Stimulated activated naive CD8-positive, alpha-beta T cell treated with anti-CD3 and anti-CD28 coated beads, Interleukin-15, Interleukin-2, amounts not matched to agents 100 U/mL and 50 U/mL, for 24 hours (primary cell): ENCODE measurements at regions not wholly inside any gene's neighbourhood (a gene's known extent, or its start where the extent isn't known, plus 50 kb on each side); places are given as distances from the start of the nearest gene placed in this dataset.

Experiments used
- ATAC-seq: fragments of 150-1000 bp; cut with Tn5 transposase; one replicate; pipeline ENCODE4 v1.10.0; 2021
- DNase-seq: peaks from one replicate; pipeline ENCODE4 v3.0.0; 2021

DNA sequence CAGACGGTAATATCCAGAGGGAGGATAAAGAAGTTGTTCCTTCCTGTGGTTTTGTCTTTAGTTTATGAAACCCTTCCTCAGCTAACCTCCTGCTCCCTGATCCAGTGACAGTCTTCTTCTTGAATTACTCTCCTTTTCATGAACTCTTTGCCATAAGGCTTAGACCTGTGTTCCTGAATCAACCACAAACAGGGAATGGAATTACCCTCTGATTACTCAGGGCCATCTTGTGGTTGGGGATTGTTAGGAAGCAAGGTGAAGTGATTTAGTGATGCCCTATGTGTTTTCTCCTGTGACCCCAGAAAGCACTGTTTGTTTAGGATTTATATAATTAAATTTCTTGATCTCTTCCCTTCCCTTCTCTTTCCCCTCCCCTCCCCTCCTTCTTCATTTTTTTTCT lies 409.1 kb downstream of the TAF11L14 start:
- no peak for DNase-seq
- ATAC-seq = no peak

DNA sequence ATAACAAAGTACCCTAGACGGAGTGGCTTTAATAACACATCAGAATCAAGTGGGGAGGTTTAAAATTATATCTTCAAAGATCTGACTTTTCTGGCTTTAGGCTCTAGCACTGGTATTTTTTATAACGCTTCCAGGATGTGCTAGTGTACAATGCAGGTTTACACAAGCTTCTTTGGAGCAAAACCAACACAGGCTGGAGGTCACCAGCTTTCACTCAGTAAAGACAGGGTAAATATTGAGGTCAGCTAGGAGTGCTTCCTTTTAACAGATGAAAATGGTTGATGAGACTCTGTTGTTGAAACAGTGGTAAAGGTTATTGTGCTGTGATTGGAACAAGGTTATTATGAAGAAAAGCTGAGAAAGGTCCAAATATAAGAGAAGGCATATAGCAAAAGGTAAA lies 414.2 kb downstream of the TAF11L14 start:
- no peak for ATAC-seq
- DNase-seq = no peak

DNA sequence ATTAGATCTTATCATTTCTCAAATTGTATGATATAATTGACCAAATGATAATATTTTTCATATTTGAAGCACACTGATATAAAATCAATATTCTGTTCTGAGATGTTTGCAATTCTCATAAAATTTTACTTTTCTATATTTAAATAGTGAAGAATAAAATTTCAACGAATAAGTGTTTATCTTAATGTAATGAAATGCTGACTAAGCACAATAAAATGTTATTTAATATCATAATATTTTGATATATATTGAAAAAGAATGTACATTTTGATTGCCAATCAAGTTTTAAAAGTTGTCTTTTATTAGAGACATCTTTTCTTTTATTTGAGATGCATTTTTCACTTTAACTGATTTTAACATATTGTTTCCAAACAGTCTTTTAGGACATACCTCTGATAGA lies 416.1 kb downstream of the TAF11L14 start:
- DNase-seq = no peak

DNA sequence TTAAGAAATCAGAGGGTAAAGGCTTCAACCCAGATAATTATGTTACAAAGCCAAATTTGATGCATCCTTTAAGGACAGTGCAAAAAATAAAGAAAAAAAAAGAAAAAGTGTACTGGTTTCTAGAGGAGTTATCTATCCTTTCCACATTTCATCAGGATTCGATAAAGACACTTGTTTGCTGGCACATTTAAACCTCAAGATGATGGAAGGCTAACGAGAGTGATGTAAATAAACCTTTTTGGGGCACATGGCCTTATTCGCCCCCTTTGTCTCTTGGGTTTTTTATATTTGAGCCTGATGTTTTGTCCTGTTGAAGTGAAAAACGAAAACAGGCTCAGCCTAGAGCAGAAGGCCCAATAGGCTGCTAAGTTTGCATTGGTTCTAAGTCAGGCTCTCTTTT lies 416.5 kb downstream of the TAF11L14 start:
- no peak for ATAC-seq

More for the DNA sequence above, 416.1 kb downstream of the TAF11L14 start:
- no peak for ATAC-seq

DNA sequence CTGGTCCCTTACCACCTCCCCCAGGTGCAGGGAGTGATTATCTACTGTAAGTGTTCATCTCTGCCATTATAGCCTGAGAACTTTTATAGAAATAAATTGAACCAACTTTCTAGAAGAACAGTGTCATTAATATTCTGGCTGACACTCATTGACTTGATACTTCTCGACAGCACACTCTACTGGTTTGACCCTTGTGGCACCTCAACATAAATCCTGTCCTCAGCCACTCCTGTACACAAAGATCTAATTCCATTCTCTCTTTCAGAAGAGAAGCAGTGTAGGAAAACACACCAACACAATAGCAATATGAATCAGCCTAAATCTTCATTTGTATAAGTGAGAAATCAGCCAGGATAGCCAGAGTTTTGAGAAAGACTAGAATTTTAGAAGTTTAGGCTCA lies 417.7 kb downstream of the TAF11L14 start:
- no peak for ATAC-seq
- DNase-seq = no peak

More for the DNA sequence above, 416.5 kb downstream of the TAF11L14 start:
- DNase-seq = no peak

DNA sequence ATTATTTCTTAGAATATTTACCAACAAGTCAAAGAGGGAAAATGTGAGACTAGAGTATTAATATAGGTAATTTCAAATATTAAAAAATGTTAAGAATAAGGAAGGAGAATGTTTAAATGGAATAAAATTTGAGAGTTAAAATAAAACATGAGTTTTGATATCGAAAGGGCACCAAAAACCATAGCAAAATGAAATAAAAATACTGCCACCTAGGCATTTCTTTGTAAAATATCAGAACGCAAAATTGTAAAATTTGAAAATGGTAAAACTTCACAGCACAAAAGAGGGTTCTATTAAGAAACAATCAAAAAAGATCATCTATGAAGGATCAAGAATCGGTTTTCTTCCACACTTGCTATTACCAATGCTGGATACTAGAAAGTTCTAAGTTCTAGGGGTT lies 418.3 kb downstream of the TAF11L14 start:
- ATAC-seq = no peak
- no peak for DNase-seq

DNA sequence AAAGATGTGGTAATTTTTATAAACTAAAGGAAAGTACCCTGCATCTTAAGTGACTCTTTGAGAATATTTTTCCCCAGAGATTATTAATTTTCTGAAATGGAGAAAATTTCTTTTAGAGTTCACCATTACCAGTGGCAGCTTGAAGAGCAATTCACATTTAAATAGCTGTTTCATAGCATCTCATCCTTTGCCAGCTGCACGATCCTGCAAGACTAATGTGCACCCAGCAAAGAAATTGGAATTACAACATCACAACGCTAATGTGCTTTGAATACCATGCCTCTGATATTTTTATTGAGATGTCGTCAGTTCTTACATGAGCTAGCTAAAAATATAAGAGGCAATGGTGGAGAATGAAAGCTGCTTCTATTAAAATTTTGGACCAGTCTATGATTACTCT lies 423.5 kb downstream of the TAF11L14 start:
- DNase-seq = no peak
- ATAC-seq = no peak

DNA sequence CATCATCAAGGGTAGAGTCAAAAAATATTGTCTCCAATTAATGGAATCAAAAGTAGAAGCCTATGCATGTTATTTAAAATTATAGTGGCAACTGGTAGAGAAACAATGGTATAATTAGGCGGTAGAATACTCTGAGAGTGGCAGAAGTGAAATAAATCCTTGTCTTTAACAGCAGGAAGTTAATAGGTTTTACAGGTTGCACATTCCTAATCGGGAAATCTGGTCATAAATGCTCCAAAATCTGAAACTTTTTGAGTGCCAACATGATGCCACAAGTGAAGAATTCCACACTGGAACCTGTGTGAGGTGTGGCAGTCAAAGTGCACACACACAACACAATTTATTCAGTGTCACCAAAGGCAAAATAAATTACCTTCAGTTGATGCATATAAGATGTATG lies 433.4 kb downstream of the TAF11L14 start:
- ATAC-seq (no peak), DNase-seq (no peak)

DNA sequence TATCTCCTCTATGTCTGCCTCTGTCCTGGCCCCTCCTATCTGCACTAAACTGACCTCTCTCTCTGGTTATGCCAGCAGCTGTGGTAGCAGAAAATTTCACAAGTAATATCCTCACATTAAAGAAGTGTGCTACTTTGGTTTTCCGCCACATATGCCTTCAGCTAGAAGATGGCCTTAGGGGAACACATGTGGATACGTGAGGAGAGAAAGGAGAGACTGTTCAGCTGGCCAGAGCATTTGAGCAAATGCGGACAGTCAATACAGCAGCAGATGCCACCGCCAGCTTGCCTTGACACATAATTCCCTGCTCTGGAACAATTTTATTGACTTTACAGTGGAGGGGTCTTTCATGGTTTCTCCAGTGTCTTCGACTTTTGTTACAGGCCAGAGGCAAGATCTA lies 434.6 kb downstream of the TAF11L14 start:
- ATAC-seq (no peak), DNase-seq (no peak)

DNA sequence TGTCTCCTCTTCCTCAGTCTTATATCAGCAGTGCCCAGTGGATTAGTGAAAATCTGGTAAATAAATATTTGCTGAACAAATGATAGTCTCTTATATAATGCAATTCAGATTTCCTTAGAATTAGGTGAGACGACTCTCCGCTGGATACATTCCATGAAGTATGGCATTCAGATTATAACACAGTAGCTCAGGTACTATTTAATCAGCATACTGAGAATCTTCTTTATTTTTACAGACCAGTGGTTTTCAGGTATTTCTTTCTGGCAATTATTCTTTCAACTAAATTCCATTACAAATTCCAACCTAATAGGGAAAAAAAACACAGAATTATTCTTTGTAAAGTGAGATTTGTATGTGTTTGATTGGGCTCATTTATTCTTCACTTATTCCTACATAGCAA lies 435.5 kb downstream of the TAF11L14 start:
- ATAC-seq = no peak
- DNase-seq = no peak

DNA sequence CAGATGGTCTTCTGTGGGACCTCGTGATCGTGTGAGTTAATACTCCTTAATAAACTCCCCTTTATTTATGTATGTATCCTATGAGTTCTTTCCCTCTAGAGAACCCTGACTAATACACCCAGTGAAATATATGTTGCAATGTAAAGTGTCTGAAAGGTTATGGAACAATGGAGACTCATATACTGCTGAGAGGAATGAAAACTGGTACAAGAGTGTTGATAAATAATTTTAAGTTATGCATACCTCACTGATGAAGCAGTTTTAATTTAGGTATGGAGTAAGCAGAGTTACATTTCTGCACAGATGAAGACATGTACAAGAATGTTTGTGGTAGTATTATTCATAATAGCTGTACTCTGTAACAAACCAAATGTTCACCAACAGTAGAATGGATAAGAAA lies 438.3 kb downstream of the TAF11L14 start:
- DNase-seq = no peak
- no peak for ATAC-seq

DNA sequence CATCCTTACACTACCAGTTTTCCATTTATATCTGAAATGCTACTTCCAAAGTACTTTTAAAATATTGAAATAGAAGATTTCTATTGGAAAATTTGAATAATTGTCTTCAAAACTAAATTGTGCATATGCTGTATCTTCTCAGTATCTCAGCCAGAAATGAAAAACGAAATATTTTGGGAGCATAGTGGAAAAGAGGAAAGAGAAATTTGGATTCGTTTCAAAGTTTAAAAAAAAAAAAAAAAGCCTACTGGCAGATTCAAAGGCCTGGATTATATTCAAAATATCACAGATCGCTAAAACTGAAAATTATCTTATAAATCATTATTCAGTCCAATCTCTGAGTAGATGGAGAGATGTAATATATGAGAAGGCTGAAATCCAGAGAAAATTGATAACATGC lies 440.7 kb downstream of the TAF11L14 start:
- DNase-seq = no peak
- no peak for ATAC-seq

DNA sequence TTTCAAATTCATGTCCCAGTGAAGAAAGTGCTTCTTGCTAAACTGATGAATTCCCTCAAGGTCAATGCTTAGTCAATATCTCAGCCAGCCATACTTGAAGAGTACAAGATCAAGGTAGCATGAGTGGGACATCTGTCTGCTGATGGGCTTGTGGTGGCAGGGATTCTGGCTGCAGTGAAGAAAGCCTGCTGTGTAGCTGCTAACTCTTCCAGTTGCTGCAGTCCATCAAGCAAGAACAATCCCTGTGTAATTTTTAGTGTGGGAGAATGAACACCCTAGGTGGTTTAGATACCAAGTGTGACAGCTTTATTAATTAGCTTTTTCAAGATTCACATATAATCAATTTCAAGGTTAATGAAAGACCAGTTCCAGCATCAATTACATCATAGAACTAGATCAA lies 443.9 kb downstream of the TAF11L14 start:
- ATAC-seq = no peak

DNA sequence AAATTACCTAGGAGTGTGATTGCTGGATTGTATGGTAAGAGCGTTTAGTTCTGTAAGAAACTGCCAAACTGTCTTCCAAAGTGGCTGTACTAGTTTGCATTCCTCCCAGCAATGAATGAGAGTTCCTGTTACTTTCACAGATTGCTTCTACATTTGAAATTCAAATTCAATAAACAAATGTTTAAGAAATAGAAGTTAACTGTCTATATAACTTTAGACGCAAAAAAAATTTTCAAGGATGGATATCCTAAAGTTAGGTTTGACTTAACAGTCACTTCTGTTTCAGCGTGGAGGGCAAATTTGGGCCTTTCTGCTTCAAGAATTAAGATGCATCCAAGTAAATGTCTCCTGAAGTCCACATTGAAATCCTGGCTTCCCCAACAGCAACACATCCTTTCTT lies 445.6 kb downstream of the TAF11L14 start:
- DNase-seq (no peak), ATAC-seq (no peak)

More for the DNA sequence above, 443.9 kb downstream of the TAF11L14 start:
- DNase-seq = no peak

DNA sequence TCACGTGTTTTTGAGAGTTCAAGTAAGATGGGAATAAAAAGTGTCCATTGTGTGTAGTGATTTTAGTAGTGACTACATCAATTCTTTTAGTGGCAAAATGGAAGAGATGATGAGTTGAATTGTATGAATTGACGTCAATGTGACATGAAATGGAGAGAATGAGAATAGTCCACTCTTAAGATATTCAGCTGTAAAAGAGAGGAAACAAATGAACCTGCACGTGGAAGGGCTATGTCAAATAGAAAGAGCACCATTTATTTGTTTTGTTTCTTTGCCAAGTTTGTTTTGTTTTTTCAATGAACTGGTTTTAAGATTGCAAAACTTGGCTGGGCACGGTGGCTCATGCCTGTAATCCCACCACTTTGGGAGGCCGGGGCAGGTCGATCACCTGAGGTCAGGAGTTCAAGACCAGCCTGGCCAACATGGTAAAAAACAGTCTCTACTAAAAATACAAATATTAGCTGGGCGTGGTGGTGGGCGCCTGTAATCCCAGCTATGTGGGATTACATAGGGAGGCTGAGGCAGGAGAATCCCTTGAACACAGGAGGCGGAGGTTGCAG lies 453.8 kb downstream of the TAF11L14 start:
- no peak for ATAC-seq

DNA sequence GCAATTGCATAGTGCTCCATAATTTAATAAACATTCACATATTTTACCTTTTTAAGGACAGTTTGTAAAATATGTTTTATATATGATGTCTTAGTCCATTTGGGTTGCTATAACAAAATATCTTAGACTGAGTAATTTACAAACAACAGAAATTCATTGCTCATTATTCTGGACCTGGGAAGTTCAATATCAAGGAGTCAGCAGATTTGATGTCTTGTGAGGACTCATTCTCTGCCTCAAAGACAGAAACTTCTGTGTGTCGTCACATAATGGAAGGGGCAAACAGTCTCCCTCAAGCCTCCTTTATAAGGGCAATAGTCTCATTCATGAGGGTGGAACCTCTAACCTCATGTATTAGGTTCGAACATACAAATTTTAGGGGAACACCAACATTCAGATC lies 455.9 kb downstream of the TAF11L14 start:
- no peak for ATAC-seq
- DNase-seq = no peak

More for the DNA sequence above, 453.8 kb downstream of the TAF11L14 start:
- DNase-seq = no peak

DNA sequence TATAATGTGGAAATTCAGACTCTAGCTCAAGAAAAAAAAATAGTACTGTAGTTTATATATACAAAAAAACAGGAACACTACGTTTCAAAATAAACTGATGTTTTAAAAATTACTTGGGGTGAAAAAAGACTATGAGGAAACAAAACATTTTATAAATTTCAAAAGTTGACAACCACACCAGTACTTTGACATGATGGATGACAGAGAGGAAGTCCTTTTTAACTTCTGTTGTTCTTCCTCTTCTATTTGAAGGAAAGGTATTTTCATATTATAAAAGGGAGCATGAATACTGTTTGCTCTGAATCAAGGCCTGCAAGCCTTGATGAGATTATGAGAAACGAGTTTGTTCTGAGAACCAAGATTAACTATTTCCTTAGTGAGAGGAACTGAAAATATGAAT lies 456.9 kb downstream of the TAF11L14 start:
- ATAC-seq = no peak
- DNase-seq = no peak

DNA sequence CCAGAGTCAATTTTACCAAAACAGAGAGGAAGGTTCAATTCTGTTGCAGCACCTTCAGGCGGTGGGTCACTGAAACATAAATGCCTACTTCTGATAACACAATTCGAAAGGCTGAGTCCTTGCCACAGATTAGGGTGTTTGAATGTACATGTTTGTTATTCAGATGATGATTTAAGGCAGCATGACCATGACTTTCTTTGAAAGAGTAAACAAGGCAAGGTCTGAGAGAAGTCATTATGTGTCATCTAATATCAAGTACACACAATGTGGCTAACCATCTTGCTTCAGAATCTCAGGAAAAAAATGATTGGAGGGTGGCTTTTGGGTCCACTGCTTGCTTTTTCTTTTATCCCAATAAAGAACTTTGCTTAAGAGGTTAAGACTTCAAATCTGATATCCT lies 457.5 kb downstream of the TAF11L14 start:
- ATAC-seq (no peak), DNase-seq (no peak)

DNA sequence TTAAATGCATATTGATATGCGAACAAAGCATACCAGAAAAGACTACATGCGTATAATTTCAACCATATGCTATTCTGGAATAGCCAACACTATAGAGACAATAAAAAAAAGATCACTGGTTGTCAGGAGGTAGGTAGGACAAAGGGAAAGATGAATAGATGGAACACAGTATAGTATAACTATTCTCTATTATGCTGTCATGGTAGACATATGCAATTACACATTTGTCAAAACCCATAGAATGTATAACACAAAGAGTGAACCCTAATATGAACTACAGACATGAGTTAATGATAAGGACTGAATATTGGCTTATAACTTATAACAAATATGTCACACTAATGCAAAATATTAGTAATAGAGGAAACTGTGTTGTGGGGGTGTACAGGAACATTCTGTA lies 460.8 kb downstream of the TAF11L14 start:
- ATAC-seq (no peak), DNase-seq (no peak)

DNA sequence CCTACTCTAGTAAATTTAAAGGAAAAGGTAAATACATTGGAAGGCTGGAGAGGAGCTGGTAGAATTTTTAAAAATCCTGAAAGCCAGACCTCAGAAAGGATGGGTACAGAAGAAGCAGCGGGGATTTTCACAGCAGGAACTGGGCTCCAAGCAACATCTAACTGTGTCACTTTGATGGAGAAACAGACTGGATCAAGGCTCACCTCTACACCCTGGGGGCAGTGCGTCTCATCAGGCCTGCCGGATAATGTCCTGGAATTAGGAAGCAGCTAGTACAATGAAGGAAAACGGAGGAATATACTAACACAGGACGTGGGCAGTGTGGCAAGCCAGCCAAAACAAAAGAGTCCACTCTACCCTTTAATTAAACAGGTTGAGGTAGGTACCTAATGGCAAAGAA lies 463.6 kb downstream of the TAF11L14 start:
- ATAC-seq (no peak), DNase-seq (no peak)

DNA sequence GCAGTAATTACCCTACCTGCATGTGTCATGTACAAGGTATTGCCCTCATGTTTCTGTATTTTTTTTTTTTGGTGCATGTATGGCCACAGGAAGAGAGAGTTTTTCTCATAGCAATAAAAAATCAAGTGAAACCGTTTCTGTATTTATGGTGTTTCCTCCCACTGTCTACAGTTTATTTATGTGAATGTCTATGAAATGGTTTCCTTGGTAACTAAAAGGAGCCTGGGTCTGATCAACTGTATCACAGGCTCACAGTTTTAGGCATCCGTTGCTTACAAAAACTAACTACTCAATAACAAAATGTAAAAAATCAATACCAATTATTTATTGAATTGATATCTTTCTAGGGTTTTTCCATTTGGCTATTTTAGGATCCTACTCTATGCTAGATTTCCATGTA lies 464.4 kb downstream of the TAF11L14 start:
- ATAC-seq (no peak), DNase-seq (no peak)

DNA sequence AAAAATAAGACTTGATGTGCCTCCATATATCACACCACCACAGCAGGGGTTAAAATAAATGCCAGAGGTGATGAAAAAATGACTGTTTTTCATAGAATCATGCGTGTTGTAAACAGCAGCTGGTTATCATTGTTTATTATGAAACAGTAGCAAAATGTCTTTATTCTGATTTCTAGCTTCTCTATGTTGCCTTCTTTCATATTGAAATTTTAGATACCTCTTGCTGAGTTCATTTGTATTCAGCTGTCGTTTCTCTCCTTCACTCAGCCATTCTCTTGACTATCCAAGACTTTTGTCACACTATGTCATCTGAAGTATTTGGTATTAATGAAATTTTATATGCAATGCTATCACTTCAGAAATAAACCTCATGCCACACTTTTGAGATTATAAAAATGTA lies 465.0 kb downstream of the TAF11L14 start:
- DNase-seq (no peak), ATAC-seq (no peak)

DNA sequence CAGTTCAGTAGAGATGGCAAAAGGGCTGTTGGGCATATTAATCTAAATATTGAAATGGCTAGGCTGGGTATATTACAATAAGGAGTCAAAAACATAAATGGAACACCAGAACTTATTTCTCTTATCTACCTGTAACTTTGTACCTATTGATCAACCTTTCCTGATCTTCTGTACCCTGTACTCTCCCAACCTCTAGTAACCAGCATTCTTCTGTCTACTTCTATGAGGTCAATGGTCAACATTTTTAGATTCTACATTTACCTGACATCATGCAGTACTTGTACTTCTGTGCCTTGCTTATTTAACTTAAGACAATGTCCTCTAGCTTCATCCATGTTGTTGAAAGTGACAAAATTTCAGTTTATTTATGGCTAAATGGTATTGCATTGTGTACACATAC lies 467.3 kb downstream of the TAF11L14 start:
- no peak for ATAC-seq
- no peak for DNase-seq

DNA sequence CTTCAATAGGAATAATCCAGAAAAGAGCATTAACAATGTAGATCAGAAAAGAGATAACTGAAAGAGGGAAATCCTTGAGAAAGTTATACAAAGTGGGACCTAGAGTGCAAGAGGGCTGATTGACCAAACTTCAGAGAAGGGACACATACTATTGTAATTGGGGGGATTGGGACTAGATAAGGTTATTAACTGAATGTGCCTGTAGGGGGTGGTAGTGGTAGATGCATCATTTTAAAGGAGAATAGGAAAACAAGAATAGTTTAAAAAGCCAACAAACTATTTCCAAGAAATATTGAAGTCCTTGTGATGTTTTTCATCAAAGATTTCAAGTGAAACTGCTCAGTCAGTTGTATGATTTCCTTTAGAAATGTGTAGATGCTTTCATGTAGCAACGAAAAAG lies 468.5 kb downstream of the TAF11L14 start:
- no peak for DNase-seq
- no peak for ATAC-seq

DNA sequence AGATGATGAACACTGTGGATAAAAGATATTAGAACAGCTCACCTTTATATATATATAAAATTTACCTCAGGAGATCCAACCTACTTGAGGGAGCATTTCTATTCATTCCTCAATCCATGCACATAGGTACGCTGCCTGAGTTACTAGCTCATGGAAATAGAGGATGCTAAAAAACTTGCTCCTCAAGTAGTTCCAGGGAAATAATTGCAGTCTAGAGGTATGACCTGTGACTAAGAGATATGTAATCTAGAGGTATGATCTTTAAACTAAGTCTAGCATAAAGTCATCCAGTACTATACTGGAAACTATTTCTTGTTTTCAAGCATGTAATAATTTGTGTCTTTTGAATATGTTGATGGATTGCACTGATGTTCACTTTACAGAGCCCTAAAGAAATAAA lies 471.2 kb downstream of the TAF11L14 start:
- no peak for DNase-seq

More for the DNA sequence above, 471.2 kb downstream of the TAF11L14 start:
- ATAC-seq = no peak
